T-helper 1 cell (primary cell): ENCODE measurements at regions not wholly inside any gene's neighbourhood (a gene's known extent, or its start where the extent isn't known, plus 50 kb on each side); places are given as distances from the start of the nearest gene placed in this dataset.
"Not testable (repeated sequence)": the region's sequence is repeated elsewhere in the genome, so short reads cannot be mapped to it uniquely, and the experiment has no call there.

Experiments
- DNase-seq, 5 donors: peaks; one replicate each; pipeline ENCODE4 v3.0.0-alpha.2; 2012 to 2020

GRCh38 chr5:8731110-8731509 is 814.8 kb downstream of the SEMA5A start:
- not testable (repeated sequence) for DNase-seq

GRCh38 chr5:8740595-8740994 is 805.3 kb downstream of the SEMA5A start:
- no peak for DNase-seq

- no peak for DNase-seq
Measured at GRCh38 chr5:8749556-8749955, 796.3 kb downstream of the SEMA5A start.

DNA sequence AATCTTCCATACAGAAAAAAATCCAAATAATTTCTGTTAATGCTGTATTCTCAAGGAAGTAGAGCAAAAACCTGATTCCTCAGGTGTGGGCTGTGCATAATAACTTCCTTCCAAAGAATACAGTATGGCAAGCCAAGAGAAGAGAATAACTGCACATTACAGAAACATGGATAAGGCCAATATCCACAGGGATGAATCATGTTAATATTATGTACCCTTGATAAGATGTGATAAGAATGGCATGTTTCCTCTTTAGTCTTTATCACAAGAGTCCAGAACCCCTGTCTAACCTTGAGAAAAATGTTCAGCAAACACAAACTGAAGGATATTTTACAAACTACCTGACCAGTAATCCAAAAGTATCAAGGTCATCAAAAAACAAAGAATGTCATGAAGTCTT is 795.8 kb downstream of the SEMA5A start:
- DNase-seq, result no peak

- no peak for DNase-seq
Measured at GRCh38 chr5:8751971-8752370, 793.9 kb downstream of the SEMA5A start.

- no peak for DNase-seq
Measured at GRCh38 chr5:8752595-8752994, 793.3 kb downstream of the SEMA5A start.

DNA sequence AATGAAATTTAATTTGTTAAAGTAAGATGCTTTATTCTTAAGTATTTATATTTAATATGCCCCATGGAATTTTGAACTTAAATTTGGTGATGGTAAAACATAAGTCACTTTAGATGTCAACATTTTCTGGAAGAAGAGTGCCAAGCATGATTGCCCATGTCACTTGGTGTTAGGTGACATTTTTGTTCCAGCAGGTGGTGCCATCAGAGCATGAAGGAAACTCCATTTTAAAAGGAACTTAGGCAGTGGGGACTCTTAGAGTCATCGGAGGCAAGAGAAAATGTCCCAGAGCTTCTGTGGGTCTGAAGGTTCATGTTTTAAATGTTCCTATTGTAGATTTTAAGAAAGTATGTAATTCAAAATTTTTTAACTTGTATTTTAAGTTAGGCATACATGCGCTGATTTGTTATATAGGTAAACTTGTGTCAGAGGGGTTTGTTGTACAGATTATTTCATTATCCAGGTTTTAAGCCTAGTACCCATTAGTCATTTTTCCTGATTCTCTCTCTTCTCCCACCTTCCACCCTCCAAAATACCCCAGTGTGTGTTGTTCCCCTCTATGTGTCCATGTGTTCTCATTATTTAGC is 789.3 kb downstream of the SEMA5A start:
- no peak for DNase-seq

DNA sequence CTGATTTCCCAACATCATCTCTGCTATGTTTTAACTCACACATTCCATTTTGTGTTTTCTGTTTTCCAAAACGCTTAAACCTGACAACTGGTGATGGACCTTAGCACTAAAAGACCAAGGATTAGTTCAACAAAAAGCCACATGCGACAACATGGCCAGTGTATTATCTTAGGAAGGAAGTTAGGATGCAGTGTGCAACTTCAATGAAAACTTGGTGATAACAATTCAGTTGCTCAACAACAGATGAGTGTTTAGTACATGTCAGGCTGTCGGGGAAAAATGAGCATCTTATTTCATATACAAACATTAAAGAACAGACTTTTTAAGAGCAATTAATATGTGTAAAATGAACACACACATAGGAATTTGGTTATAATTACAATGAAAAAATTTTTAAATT is 780.0 kb downstream of the SEMA5A start:
- DNase-seq, result no peak

GRCh38 chr5:8766448-8766847 is 779.4 kb downstream of the SEMA5A start:
- no peak for DNase-seq

GRCh38 chr5:8767111-8767510 is 778.8 kb downstream of the SEMA5A start:
- no peak for DNase-seq

- no peak for DNase-seq
Measured at GRCh38 chr5:8767746-8768145, 778.1 kb downstream of the SEMA5A start.

DNA sequence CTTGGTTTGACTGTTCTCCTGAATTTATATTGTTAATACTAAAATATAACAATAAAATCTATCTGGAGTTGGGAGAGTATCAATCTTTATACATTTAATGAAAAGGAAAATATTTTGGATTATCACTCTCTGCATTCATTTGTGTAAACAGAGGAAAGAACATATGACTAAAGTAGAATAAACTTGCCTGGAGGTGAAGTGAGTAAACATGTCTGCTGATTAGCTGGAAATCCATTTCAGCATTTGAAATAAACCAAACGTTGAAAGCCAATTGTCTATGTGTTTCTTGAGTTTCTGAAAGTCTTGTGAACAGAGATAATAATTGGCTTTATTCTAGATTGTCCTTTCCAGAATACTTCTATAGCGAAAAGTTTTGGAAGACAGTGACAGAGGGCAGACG is 776.2 kb downstream of the SEMA5A start:
- DNase-seq, result no peak

DNA sequence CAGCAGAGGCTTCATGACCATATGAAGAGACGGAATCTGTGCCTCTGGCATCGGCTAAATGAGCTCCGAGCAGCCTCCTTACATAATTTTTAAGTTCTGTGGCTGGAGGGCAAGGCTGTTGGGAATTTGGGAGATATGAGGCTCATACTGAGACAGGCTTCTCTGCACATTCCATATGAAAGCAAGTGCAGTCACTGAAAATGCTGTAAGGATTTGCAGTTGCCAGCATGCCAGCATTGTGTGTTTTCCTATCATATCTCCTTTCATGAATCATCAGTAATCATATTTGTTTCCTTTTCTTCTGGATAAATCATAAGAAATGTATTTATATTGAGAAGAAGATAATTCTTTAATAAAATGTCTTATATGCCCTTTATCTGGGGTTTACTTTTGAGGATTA is 775.4 kb downstream of the SEMA5A start:
- DNase-seq, result no peak

DNA sequence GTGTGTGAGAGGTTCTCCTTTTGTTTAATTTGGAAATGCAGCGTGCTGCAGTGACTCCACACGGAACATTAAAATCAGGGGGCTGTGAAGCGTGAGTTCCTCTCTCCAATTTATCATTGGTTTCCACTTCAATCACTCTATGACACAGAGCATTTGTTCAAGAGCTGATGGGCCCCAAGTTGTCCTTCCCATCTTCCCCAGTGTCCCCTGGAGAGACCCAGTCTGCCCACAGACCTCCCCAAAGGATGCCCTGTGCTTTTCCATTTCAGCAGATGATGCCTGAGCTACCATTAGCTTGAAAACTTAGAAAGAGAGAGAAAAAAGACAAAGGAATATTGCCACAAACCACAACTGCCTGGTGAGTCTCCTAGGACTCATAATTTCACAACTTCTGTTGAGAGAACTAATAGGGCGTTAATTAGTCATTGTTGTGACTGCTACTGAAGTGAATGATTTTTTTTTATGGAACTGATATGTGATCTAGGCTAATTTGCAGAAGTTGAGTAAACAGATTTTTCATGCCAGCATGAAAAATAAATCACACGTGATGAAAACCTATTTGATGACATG is 772.7 kb downstream of the SEMA5A start:
- no peak for DNase-seq

DNA sequence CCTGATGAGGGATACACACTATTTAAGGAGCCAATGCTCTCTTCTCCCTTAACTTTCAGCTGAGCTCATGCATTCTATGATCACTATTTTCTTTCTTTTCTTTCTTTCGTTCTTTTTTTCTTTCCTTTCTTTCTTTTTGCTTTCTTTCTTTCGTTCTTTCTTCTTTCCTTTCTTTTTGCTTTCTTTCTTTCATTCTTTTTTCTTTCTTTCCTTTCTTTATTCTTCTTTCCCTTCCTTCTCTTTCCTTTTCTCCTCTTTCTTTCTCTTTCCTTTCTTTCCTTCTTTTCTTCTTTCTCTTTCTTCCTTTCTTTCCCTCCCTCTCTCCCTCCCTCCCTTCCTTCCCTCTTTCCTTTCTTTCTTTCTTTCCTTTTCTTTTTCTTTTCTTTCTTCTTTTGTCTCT is 761.2 kb downstream of the SEMA5A start:
- DNase-seq, result no peak

GRCh38 chr5:8788246-8788645 is 757.6 kb downstream of the SEMA5A start:
- no peak for DNase-seq

- DNase-seq, result no peak
Measured at GRCh38 chr5:8805653-8806052, 740.2 kb downstream of the SEMA5A start.

GRCh38 chr5:8807636-8808035 is 738.2 kb downstream of the SEMA5A start:
- no peak for DNase-seq

GRCh38 chr5:8811581-8811980 is 734.3 kb downstream of the SEMA5A start:
- DNase-seq, result no peak

DNA sequence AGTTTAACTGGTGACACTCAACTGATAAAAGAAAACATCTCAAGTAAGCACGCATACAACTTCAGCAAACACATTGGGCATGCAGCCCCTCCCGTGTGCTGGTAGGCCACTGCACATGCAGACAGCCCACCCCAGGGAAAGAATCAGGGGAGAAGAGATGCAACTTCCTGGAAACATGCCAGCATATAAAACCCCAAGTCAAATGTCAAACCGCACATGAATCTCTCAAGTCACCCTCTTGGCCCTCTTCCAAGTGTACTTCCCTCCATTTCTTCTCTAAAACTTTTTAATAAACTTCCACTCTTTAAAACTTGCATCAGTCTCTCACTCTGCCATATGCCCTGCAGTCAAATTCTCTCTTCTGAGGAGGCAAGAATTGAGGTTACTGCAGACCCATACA is 732.7 kb downstream of the SEMA5A start:
- no peak for DNase-seq

- no peak for DNase-seq
Measured at GRCh38 chr5:8814105-8814504, 731.8 kb downstream of the SEMA5A start.

DNA sequence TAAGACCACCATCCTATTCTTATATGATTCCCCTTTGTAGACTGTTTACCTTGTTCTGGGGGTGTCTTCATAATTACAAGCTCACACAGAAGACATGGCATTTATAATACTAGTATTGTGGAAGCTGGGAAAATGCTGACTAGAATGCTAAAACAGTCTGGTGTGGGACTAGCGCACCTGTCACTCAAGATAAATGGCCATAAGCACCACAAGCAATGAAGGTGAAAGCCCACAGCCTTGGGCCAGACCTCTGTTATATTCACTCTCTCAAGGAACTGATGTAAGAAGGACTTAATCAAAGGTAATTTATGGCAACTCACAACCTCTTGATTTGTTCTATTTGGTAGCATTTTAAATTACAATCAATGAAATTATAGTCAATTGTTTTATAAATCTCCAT is 721.5 kb downstream of the SEMA5A start:
- DNase-seq, result no peak

GRCh38 chr5:8825139-8825757 is 720.6 kb downstream of the SEMA5A start:
- DNase-seq, result no peak

- DNase-seq, result no peak
Measured at GRCh38 chr5:8826508-8826907, 719.4 kb downstream of the SEMA5A start.

DNA sequence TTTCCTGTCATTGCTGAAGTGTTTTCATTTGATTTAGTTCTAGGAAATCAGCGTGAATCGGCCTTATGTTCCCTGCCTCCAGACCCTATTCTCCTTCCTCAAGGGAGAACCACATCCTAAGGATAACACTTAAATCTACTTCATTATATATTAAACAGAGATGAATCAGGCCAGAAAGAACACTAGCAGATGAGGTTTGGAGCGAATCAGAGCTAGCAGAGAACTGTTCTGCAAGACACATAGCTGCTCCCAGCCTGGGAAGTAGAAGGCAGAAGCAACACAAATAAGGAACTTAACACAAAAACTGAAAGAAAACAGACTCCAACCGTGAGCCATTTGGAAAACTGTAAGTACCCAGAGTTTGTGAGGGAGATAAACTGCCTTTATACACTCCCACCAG is 718.2 kb downstream of the SEMA5A start:
- no peak for DNase-seq
